Naive B cell (primary cell): ENCODE measurements at regions not wholly inside any gene's neighbourhood (a gene's known extent, or its start where the extent isn't known, plus 50 kb on each side); places are given as distances from the start of the nearest gene placed in this dataset.

ENCODE experiments used
- ATAC-seq, 2 donors: fragments of 150-1000 bp; cut with Tn5 transposase; 2 replicates each; pipeline ENCODE4 v1.10.0; 2021; ENCODE audit warnings: low read depth in 2 of 2, mild to moderate bottlenecking in 2 of 2, moderate library complexity in 2 of 2
- DNase-seq: peaks from one replicate; pipeline ENCODE4 v3.0.0; 2022
- H3K27ac Mint-ChIP-seq, 6 donors: one replicate each; pipeline ENCODE4 v1.8.0; 2020 to 2022; ENCODE audit warnings: mild to moderate bottlenecking in 6 of 6, mixed read lengths in 6 of 6, moderate library complexity in 5 of 6, inconsistent platforms in 2 of 6
- H3K27me3 Mint-ChIP-seq, 3 donors: one replicate each; pipeline ENCODE4 v1.8.0; 2021 to 2022; ENCODE audit warnings: mixed read lengths in 3 of 3, mild to moderate bottlenecking in 1 of 3
- H3K36me3 Mint-ChIP-seq, 2 donors: one replicate each; pipeline ENCODE4 v1.8.0; 2020 to 2022; ENCODE audit warnings: mixed read lengths in 2 of 2, inconsistent platforms in 1 of 2, mild to moderate bottlenecking in 1 of 2
- H3K4me1 Mint-ChIP-seq, 3 donors: one replicate each; pipeline ENCODE4 v1.8.0; 2020 to 2022; ENCODE audit warnings: mixed read lengths in 3 of 3, inconsistent platforms in 1 of 3, mild to moderate bottlenecking in 1 of 3, moderate library complexity in 1 of 3
- H3K4me3 Mint-ChIP-seq, 8 donors: one replicate each; pipeline ENCODE4 v1.8.0; 2020 to 2022; ENCODE audit warnings: mild to moderate bottlenecking in 8 of 8, mixed read lengths in 8 of 8, moderate library complexity in 8 of 8, inconsistent platforms in 2 of 8
- H3K9me3 Mint-ChIP-seq, 7 donors: one replicate each; pipeline ENCODE4 v1.8.0; 2020 to 2022; ENCODE audit warnings: mixed read lengths in 7 of 7, mild to moderate bottlenecking in 5 of 7, inconsistent platforms in 2 of 7, moderate library complexity in 1 of 7

DNA sequence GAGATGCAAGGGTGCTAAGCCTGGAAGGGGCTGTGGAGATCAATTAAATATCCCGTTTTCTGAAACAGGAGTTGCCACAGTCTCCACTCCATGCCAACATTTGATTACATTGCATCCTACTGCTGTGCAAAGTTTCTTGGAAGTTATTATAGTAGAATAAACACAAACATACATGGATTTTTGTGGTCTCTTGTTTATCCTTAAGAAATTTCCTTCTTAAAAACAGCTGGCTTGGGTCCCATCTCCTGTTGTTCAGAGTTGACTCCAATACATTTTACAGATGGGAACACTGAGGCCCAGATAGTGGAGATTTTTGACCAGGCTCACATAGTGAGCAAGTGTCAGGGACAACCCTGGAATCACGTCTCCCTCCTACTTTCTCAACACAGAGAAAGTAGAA lies 124.0 kb upstream of the ADAMTS18 start:
- ATAC-seq (no peak), DNase-seq (no peak)
- H3K27me3 Mint-ChIP-seq: peaks cover 24 to 51% (median 34%) of the 10 kb centered on the region in 3 donors
- no peaks in the 10 kb centered on the region for H3K4me1 Mint-ChIP-seq
- no peak overlapping the region for H3K27ac Mint-ChIP-seq
- H3K4me3 Mint-ChIP-seq: no peak overlapping the region
- peaks cover 0 to 2% (median 0%) of the 10 kb centered on the region in 7 donors for H3K9me3 Mint-ChIP-seq
- H3K36me3 Mint-ChIP-seq: no peaks in the 10 kb centered on the region

DNA sequence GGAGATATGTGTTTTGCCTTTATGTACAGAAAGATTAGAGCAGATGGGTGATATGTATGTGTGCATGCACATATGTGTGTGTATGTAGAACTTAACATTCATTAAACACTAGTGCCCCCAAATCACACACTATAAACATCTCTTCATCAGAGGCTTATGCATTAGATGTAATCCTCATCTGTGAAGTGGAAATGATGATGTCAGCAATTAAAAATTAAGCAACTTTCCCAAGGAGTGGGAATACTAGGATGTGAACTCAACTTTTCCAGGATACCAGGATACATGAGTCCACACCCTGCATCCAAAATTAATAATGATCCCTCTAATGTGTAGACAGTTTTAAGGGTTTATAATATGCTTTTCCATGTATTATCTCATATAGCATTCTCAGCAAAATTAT lies 127.7 kb upstream of the ADAMTS18 start:
- DNase-seq (no peak), ATAC-seq (no peak)
- Mint-ChIP-seq H3K9me3 (peaks cover 0 to 3% (median 0%) of the 10 kb centered on the region in 7 donors), H3K4me1 (no peaks in the 10 kb centered on the region), H3K27me3 (peaks cover 26 to 35% (median 27%) of the 10 kb centered on the region in 3 donors), H3K36me3 (no peaks in the 10 kb centered on the region), H3K4me3 (no peak overlapping the region), H3K27ac (no peak overlapping the region)

DNA sequence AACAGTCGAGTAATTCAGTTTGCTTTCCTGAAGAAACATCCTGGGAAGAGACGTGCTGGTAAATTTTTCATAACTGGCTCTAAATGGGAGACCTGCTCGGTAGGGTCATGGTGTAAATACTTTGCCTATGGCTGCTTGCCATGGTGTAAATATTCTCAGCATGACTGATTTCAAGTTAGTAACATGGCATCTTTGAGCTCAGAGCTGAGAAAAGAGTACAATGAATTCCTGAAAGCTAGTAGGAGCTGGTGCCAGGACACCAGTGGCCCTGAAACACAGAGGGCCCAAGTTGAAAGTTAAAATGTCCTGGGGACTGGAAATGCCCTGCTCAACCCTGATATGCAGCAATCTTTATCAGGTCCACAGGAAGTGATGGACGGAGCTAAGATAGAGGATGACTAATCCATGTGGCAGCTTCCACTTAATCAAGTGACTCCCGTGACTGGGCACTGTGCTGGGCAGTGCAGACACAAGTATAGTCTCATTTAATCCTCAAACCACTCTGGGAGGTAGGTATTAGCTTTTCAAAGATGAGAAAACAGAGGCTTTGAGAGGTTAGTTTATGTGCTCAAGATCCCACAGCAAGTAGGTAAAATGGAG lies 130.1 kb upstream of the ADAMTS18 start:
- H3K9me3 Mint-ChIP-seq: peaks cover 0 to 3% (median 0%) of the 10 kb centered on the region in 7 donors
- no peak overlapping the region for H3K4me3 Mint-ChIP-seq
- no peak for DNase-seq
- peaks cover 32 to 52% (median 32%) of the 10 kb centered on the region in 3 donors for H3K27me3 Mint-ChIP-seq
- no peak for ATAC-seq
- no peaks in the 10 kb centered on the region for H3K4me1 Mint-ChIP-seq
- no peaks in the 10 kb centered on the region for H3K36me3 Mint-ChIP-seq
- H3K27ac Mint-ChIP-seq: no peak overlapping the region

DNA sequence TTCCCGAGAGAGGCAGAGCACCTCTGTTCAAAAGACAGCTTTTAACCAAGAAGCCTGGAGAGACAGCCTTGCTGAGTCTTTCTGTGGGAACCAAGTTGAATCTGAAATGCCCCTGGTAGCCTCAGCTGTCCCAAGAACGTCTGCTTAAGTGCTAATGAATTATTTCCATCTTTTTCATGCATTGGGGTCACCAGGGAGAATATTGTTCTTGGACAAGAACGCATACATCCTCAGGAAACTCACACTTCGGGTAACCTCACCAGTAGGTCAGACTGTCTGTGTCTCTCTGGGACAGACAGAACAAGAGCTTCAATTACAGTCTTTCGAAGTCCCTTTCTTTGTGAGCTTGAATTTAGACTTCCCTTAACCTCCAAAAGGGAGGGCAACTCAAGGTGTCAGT lies 134.6 kb upstream of the ADAMTS18 start:
- no peaks in the 10 kb centered on the region for H3K4me1 Mint-ChIP-seq
- no peak overlapping the region for H3K27ac Mint-ChIP-seq
- ATAC-seq (no peak), DNase-seq (no peak)
- H3K4me3 Mint-ChIP-seq: no peak overlapping the region
- H3K9me3 Mint-ChIP-seq: peaks cover 0 to 3% (median 0%) of the 10 kb centered on the region in 7 donors
- H3K27me3 Mint-ChIP-seq: peaks cover 11 to 46% (median 32%) of the 10 kb centered on the region in 3 donors
- no peaks in the 10 kb centered on the region for H3K36me3 Mint-ChIP-seq

DNA sequence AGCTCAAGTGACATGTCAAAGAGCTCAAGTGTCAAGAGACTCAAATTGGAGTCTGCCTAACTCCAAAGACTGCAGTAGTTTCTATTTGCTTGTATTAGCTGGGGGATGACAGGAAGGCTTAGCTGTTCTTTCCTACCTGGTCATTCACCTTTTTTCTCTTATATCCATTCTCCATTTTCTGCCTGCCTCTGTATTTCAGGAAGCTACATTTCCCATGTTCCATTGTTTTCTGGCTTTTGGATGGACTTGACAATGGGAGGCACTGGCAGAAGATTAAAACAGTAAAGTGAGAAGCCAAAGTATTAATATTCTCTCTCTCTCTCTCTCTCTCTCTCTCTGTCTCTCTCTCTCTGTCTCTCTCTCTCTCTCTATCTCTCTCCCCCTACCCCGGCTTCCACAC lies 135.7 kb upstream of the ADAMTS18 start:
- Mint-ChIP-seq H3K36me3 (no peaks in the 10 kb centered on the region), H3K27ac (no peak overlapping the region), H3K4me1 (no peaks in the 10 kb centered on the region), H3K27me3 (peaks cover 9 to 53% (median 39%) of the 10 kb centered on the region in 3 donors), H3K4me3 (no peak overlapping the region), H3K9me3 (peaks cover 0 to 1% (median 0%) of the 10 kb centered on the region in 7 donors)
- no peak for ATAC-seq
- DNase-seq: no peak

DNA sequence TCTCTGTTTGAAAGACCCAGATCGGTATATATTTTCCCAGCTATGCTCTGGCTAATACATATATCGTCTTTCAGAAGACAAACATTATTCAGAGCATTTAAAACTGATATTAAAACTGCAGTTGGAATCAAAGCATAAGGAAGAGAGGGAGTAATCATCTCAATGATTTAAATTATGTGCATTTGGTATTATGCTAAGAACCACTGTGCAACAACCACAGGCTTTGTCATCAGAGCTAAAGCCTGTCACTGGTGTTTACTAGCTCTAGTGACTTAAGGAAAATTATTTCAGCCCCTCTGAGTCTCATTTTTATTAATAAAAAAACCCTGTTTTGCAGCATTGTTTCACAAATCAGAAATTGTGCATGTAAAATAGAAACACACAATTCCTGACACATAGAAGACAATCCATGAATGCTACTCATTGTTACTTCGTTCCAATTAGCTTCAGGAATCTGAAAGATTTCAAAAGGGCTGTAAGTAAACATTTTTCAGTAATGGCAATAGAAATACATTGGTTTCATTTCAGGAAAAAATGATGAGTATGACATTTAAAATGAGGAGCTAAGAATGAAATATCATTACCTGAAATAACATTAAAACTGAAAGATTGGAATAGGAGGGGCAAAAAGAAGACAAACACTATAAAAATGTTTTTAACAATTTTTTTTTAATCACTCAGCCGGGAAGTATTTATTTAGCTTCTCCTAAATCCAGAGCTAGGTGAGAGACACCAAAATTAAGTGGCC lies 136.5 kb upstream of the ADAMTS18 start:
- no peak for ATAC-seq
- H3K27me3 Mint-ChIP-seq: peaks cover 11 to 53% (median 42%) of the 10 kb centered on the region in 3 donors
- H3K4me1 Mint-ChIP-seq: no peaks in the 10 kb centered on the region
- no peak overlapping the region for H3K27ac Mint-ChIP-seq
- H3K36me3 Mint-ChIP-seq: no peaks in the 10 kb centered on the region
- no peak for DNase-seq
- no peak overlapping the region for H3K4me3 Mint-ChIP-seq
- no peaks in the 10 kb centered on the region for H3K9me3 Mint-ChIP-seq

DNA sequence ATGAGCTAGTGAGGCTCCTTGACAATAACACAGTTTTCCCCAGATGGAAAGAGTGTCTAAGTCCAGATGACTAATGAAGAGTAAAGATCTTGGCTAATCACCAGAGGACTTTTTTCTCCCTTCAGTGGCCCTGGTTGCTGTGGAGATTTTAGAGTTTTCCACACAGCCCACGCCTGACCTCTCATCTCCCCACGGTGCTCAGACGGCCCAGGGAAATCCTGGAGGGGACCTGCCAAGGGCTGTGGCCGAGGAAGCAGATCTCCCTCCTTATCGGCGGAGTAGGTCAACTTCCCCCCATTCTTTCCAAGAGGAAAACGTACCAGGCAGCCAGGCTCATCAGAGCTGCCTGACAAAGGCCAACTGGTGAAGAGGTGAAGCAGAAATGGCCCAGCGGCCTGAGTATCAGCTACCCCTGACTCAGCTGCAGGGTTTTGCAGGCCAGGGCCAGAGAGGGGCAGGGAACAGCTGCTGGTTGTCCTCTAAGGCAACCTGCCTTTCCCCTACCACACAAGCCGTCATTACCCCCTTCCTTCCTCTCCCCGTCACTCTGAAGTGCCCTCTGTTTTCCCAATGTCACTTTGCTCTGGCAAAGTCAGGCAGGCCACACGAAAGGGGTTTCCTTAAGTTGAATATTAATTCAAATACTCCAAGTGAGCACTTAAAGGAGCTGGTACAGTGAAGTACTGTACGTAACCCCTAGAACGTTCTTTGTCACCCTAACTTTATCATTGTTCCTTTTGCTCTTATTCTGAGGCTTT lies 140.2 kb upstream of the ADAMTS18 start:
- Mint-ChIP-seq H3K4me1 (no peaks in the 10 kb centered on the region), H3K36me3 (no peaks in the 10 kb centered on the region), H3K4me3 (no peak overlapping the region), H3K9me3 (peaks cover 0 to 6% (median 0%) of the 10 kb centered on the region in 7 donors), H3K27ac (peak overlapping the region in 1 of 6 donors; percentile 3), H3K27me3 (peaks cover 13 to 44% (median 36%) of the 10 kb centered on the region in 3 donors)
- ATAC-seq (no peak), DNase-seq (no peak)

DNA sequence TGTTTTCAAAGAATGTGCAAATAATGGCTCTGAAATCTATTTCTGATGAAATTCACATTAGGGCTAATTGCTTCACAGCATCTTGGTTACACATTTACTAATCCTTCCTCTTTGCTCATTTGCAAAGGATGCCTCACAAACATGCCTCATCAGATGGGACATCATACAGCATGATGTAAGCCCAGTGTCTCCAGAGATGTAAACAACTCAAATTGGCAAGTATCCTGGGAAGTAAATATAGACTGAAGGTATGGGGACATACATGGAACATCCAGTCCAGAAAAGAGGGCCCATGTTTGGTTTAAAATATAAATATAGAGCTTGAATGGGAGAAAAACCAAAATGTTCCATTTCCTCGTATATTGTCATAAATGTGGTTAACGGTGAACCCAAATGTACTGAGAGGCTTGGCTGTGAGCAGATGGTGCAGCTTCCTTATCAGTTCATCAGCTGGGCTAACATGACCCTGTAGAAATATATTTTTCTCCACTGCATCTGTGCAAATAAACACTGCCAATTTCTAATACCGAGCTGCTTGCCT lies 142.9 kb upstream of the NUDT7 start:
- ATAC-seq (no peak), DNase-seq (no peak)
- Mint-ChIP-seq H3K4me1 (no peaks in the 10 kb centered on the region), H3K27me3 (peaks cover 37 to 44% (median 40%) of the 10 kb centered on the region in 3 donors), H3K9me3 (peaks cover 0 to 6% (median 0%) of the 10 kb centered on the region in 7 donors), H3K27ac (no peak overlapping the region), H3K4me3 (no peak overlapping the region), H3K36me3 (no peaks in the 10 kb centered on the region)

DNA sequence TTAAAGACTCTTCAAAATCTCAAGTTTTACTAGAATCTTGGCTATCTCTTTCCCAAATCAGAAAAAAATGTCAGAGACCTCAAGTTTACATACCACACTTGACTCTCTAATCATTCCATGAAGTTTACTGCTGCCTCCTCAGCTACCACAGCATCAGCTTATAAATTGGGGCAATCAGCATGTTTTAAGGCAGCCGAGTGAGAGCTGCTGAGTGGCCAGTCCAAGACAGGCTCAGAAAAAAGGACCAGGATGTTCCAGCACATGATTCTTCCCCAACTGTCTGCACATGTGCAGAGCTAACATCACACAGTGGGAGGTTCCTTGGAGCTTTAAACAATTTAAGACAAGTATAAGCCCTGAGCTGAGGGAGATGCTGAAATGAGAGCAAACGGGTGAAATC lies 140.6 kb upstream of the NUDT7 start:
- no peak for DNase-seq
- no peak for ATAC-seq
- Mint-ChIP-seq H3K9me3 (peaks cover 0 to 6% (median 0%) of the 10 kb centered on the region in 7 donors), H3K27me3 (peaks cover 38 to 45% (median 40%) of the 10 kb centered on the region in 3 donors), H3K27ac (no peak overlapping the region), H3K36me3 (no peaks in the 10 kb centered on the region), H3K4me3 (no peak overlapping the region), H3K4me1 (no peaks in the 10 kb centered on the region)

DNA sequence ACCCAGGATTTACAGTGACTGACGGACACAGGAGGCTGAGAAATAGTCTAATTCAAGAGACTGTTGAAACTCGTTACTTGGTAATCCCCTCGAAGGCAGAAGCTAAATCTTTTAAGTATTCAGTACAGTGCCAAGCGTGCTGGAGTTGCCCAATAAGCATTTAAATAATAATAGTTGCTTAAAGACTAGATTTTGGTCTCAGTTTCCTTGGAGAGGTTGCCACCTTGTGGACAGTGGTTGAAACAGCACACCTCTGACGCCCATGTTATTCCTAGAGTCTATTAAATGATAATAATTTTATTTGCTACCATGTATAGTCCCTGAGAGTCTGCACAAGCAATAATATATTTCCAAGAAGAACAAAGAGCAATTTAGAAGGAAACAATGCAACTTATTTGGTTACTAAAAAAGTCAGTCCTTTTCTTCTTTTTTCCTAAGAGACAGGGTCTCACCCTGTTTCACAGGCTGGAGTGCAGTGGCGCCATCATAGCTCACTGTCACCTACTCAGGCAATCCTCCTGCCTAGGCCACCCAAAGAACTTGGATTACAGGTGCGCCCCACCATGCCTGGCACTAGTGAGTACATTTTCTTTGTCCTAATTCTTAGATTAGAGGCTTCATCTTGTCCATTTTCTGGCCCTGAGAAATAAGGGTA lies 138.0 kb upstream of the NUDT7 start:
- H3K36me3 Mint-ChIP-seq: no peaks in the 10 kb centered on the region
- no peaks in the 10 kb centered on the region for H3K4me1 Mint-ChIP-seq
- H3K4me3 Mint-ChIP-seq: no peak overlapping the region
- DNase-seq (peak; percentile 31), ATAC-seq (peak in 1 of 2 donors; percentile 27)
- H3K27me3 Mint-ChIP-seq: peaks cover 38 to 56% (median 47%) of the 10 kb centered on the region in 3 donors
- no peak overlapping the region for H3K27ac Mint-ChIP-seq
- no peaks in the 10 kb centered on the region for H3K9me3 Mint-ChIP-seq

DNA sequence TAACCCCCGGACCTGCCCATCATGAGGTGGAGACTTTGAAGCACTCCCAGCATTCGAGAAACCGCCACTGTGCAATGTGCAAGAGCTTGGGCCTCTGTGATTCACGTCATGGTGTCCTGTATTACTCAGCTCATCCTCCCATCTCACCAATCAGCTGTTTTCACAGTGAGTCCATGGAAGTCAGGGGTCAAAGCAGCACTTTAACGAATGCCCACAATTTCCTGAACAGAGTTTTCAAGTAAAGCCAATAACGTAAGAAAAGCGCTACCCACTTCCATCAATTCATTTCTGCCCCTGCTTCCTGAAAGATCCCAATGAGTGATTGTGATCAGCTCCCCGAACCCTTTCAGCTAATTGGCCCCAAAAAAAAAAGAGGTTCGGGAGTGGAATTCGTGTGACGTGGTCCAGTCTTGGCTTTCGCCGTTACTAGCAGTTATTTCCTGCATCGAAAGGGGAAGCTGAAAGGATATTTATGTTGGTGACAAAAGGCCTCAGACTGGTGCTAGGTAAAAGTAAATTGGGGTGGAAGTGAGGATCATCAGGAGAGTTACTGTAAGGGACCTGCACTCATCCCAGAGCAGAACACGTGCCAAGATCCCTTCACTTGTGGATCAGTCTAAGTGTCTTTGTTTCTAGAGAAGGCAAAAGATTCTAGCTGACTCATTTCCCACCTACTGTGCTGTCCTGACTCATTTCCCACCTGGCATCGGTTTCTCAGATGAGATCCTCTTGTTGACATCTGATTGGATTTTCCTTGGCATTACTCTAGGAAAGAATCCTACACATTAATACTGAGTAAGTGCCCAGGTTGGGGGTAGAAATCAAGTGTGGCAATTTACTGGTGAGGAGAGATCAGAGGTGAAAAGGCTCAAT lies 136.7 kb upstream of the NUDT7 start:
- Mint-ChIP-seq H3K27ac (no peak overlapping the region), H3K27me3 (peaks cover 38 to 56% (median 43%) of the 10 kb centered on the region in 3 donors), H3K9me3 (no peaks in the 10 kb centered on the region), H3K4me1 (no peaks in the 10 kb centered on the region), H3K4me3 (no peak overlapping the region), H3K36me3 (no peaks in the 10 kb centered on the region)
- DNase-seq: no peak
- no peak for ATAC-seq

DNA sequence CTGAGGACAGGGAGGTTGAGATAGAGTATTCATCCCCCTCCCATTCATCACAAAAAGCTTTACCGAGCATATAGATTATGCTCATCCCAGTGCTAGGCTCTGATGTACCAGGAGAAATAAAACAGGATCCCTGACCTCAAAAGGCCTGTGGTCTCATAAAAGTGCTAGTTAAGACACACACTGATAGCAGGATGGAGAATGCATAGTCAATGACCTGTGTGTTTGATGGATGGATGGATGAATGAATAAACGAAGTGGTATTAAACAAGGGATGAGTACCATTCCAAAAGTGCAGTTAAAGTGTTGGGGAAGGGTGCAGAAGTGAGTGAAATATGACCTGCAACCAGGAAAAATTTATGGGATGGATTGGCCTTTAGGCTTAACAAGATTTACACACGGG lies 133.9 kb upstream of the NUDT7 start:
- H3K4me1 Mint-ChIP-seq: no peaks in the 10 kb centered on the region
- no peak overlapping the region for H3K27ac Mint-ChIP-seq
- no peak overlapping the region for H3K4me3 Mint-ChIP-seq
- no peak for ATAC-seq
- DNase-seq: no peak
- peaks cover 19 to 34% (median 29%) of the 10 kb centered on the region in 3 donors for H3K27me3 Mint-ChIP-seq
- H3K9me3 Mint-ChIP-seq: no peaks in the 10 kb centered on the region
- H3K36me3 Mint-ChIP-seq: no peaks in the 10 kb centered on the region
